Activated CD8-positive, alpha-beta memory T cell treated with anti-CD3 and anti-CD28 coated beads, Interleukin-2, amount 50 U/mL, for 48 hours (primary cell): ENCODE measurements at regions not wholly inside any gene's neighbourhood (a gene's known extent, or its start where the extent isn't known, plus 50 kb on each side); places are given as distances from the start of the nearest gene placed in this dataset.
"Not testable (repeated sequence)": the region's sequence is repeated elsewhere in the genome, so short reads cannot be mapped to it uniquely, and the experiment has no call there.

ENCODE experiments used
- DNase-seq: peaks from one replicate; pipeline ENCODE4 v3.0.0-alpha.2; 2020

DNA sequence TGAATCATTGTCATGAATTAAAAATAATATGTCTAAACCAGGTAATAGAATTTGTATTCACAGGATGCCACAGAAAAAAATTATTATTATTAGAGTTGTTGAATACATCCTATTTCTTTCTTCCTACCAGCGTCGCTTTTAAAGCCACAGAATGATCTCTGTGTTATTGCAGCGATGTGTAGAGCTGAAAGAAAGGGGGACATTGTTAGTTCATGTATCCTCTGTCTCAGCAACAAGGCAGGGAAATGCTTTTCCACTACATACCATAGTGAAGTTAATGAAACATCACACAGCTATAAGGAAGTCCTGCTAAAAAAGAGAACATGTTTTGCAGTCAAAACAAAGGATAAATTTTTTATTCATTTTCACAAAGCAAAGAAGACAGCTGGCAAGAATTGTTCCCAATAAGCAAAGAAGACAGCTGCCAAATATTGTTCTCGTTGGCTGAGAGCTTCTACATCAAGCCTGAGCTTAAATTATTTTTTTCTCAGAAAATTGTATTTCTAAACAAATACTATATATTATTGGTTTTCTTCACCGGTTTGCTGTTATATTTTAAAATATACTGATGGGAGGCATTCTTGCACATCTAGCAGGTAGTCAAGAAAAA, 1234.4 kb downstream of the SUCLG1 start:
- DNase-seq, result no peak

DNA sequence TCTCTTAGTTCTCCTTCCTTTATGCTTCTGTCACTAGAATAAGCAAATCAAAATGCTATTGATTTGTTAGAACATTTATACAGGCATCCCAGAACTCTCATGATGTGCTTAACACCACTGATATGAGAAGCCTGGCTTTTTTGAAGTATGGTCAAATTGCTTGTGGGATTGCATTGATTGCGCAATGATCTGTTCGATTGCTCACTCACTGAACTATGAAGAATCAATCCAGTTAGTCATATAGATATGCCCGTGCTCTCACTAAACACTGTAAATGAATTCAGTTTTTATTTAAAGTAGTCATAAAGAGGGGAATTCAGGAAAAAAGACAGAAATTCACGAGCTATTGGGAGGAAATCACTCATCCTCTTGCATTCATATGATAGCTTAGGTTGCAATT, 1237.8 kb downstream of the SUCLG1 start:
- no peak for DNase-seq

DNA sequence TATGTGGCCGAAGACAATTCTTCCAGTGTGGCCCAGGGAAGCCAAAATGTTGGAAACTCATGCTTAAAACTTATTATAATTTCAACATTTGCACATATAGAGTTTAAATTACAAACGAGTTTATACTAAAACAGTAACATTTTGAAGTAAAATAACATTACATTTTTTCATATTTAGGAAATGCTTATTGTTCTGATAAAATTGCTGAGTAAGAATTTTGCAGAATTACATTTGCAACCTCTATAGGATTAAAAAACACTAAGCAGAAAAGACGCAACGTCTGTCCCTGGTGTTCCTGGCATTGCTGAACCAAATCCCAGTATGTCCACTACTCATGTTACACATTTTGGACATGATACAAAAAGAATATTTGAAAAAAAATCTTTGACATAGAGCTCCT, 1241.2 kb downstream of the SUCLG1 start:
- no peak for DNase-seq

DNA sequence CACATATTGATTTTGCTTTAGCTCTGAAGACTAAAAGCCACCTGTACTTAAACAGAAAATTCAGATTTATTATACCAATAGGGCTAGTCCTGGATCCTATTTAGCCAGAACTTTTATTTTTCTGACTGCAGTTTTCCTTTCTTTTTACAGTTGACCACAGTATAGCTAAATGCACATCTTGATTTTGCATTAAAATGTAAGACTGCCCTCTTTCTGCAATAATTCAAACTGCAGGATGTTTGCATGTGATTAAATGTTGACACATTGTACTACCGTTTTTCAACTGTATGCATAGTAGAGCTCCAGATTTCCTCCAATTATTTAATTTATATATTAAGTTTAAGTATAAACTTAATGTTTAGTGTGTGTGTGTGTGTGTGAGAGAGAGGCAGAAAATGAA, 1262.9 kb downstream of the SUCLG1 start:
- no peak for DNase-seq

DNA sequence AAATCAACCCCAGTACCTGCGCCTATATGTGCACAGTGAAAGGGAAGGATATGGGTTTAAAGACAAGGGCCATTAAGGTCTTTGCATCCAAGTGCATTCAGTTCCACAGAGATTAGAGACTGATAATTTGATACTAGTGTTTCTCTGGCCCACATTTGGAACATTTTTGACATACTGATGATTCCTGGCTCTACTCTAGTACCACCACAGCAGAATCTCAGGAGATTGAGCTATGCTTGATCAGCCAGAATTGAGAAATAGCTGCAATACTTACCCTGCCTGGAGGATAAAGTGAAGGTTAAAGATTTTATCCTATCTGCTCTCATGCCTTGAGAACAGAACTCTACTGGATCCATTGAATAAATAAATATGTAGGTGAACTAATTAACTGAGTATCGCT, 1267.8 kb downstream of the SUCLG1 start:
- no peak for DNase-seq

DNA sequence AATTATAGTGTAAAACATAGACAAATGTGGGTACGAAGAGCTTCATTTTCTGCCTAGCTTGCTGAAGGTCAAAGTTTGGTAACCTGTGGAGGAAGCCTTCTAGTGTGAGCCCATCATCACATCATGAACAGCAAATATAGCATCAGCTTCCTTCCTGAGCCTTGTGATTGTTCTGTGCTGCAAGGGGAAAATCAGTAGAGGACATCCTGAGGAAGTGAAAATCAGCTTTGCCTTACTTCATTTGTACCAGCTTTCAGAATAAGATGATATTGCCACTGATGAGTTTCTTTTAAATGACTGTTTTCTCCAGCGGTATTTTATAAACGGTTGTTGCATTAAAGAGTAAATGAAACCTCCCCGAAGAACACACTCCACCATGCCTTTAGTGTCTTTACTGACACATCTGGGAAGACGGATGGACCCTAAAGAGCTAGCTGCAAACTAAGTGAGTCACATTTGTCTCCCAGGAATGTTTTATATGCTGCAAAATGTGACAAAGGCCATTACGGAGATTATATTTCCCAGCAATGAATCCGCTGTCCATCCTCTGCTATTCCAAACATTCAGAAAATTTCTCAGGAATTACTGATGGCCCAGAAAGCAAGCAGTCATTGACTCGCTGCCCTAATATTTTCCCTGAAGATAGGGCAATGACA, 1272.8 kb downstream of the SUCLG1 start:
- no peak for DNase-seq

DNA sequence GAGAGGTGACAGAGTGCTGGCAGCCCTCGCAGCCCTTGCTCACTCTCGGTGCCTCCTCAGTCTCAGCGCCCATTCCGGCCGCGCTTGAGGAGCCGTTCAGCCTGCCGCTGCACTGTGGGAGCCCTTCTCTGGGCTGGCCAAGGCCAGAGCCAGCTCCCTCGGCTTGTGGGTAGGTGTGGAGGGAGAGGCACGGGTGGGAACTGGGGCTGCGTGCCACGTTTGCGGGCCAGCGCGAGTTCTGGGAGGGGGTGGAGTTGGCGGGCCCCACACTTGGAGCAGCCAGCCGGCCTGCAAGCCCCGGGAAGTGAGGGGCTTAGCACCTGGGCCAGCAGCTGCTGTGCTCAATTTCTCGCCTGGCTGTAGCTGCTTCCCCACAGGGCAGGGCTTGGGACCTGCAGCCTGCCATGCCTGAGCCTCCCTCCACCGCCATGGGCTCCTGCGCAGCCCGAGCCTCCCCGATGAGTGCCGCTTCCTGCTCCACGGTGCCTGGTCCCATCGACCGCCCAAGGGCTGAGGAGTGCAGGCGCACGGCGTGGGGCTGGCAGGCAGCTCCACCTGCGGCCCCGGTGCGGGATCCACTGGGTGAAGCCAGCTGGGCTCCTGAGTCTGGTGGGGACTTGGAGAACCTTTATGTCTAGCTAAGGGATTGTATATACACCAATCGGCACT, 1278.1 kb downstream of the SUCLG1 start:
- not testable (repeated sequence) for DNase-seq

DNA sequence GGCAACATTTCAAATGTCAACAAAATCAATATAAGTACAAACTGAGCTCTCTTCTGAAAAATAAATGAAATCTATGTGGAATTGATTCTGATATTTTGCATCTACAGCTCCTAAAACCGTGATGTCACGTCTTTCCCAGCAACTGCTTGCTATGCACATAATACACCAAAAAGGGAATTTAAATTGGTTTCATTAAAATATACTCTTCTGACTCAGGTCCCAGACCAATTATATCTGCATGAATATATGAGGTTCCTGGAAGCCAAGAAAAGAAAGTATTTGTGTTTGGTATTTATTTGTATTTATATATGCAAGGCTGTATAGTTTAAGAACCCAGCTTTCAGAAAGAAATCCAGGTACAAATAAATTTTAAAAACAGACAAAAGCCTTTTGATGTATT, 1282.5 kb downstream of the SUCLG1 start:
- no peak for DNase-seq

DNA sequence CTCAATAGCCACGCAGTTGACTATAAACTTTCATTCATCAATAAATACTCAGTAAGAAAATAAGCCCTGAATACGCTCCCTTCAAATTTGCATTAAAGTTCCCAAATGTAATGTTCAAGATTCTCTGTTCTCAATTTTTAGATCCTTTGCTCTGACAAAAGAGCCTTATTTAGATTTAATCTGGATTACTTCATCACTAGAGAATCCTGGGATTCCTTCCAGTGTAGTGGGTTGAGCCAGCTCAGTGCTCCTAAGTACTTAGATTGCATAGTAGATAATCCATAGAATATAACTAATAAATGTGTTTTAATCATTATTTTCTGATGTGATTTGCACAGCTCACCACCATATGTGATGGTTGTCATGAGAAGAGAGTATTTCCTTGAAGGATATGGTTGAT, 1286.2 kb downstream of the SUCLG1 start:
- no peak for DNase-seq

DNA sequence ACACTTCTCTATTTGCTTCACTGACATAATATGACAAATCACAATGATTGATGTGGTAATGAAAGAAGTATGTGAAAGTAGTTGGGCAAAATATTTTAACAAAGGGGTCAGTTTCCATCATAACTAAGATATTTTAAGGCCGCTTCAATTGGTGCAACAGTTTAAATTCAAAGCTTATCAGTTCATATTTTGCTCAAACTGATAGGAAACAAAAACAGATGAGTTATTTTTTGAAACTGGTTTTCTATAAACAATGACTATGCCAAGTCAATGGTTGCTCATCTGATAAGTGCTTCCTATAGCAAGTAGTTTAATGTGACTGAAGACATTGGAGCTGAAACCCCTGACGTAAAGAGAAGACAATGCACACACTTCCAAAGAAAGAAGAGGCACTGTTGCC, 1290.7 kb downstream of the SUCLG1 start:
- no peak for DNase-seq

DNA sequence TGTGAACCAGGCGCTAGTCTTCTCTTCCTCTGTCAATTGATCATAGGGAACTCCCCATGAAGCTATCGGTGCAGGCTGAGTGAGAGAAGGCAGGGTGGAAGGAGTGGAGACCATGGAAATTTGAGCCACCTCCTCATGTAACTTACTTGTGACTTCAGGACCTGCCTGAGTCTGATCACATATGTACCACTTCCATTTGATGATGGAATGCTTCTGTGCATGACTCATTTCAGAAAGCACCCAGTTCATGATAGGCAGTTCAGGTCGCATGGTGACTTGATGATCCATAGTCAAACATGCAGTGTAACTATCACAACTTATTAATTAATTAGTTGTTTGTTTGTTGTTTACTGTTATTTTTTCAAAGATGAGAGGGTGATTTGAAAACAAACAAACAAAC, 1296.7 kb downstream of the SUCLG1 start:
- no peak for DNase-seq

DNA sequence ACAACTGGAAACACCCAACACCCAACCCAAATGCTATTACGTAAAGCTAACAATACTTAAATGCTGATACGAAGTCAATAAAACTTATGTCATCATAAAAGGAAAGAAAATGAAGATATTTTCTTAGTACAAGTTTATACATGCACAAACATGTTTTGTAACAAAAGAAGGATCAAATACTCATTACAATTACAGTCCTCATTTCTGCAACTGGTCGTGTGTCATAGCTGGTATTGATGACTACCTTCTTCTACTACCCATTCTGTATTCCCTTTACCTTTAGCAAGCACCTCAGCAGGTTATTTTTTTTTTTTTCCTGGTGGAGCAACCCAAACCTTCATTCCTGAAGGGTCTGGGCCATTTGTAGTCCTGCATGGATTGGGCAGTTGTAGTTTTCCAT, 1298.5 kb downstream of the SUCLG1 start:
- DNase-seq, result no peak

DNA sequence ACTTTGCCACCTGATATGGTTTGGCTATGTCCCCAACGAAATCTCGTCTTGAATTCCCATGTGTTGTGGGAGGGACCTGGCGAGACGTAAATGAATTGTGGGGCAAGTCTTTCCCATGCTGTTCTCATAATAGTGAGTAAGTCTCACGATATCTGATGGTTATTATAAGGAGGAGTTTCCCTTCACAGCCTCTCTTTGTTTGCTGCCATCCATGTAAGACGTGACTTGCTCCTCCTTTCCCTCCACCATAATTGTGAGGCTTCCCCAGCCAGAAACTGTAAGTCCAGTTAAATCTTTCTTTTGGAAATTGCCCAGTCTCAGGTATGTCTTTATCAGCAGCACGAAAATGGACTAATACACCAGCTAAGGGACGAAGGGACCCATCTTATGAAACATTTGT, 1303.3 kb downstream of the SUCLG1 start:
- DNase-seq, result no peak

DNA sequence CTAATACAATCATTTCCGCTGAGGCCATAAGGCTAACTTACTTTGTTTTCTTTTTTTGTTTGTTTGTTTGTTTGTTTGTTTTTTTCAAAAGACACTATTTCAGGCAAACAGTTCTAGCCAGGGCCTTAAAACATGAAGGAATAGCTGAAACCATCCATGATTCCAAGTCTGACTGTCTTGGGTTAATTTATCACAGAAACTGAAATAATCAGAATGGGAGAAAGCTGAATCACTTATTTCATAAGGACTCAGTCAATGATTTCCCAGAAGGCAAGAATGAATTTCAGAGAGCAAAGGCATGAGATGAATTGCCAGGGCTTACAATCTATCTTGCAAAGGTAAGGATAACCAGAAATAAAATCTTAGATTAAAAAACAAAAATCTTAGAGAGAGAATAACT, 1315.1 kb downstream of the SUCLG1 start:
- DNase-seq, result no peak

DNA sequence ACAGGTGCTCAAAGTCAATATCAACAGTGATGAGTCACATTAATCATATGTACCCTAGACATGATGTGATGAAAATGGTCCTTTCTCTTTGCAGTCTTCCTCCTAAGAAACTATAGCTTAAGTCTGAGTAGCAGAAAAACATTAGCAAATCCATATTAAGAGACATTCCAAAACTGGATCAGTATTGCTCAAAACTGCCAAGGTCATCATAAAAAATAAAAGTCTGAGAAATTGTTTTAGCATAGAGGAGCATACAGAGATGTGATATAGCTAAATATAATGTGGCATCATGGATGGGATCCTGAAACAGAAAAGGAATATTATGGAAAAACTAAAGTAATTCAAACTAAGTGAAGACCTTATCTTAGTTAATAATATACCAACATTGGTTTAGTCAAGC, 1316.1 kb downstream of the SUCLG1 start:
- no peak for DNase-seq

DNA sequence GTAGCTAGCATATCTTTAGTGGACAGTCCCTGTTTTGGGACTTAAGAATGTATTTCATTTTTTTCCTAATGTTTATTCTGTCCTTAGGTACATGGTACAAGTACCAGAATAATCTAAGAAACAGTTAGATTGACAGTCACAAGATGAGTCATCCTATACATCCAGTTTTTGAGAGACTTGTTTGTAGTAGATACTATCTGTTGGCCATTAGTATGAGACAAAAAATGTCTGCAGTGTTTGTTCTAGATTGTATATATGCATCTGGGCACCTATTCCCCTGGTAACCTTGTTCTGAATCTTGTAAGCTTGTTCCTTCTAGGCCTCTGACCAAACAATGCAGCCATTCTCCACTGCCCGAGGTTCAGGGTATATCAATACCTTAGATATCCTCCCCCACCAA, 1343.5 kb downstream of the SUCLG1 start:
- DNase-seq, result no peak

DNA sequence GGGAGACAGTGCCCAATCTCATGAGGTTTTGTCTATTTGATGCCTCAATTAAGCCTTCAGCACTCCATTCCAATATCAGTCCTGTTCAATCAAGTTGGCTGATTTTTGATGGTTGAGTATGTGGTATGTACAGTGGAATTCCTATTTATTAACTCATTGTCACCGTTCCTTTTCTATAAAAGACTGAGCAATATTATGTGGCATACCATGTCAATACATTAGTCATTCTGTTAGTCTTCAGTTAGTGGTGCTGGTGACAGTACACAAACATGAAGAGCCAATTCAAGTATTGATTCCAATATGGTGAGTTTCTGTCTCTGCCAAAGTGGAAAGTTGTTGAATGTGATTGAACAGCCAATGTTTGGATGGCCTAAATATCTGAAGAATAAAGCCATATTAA, 1343.9 kb downstream of the SUCLG1 start:
- no peak for DNase-seq

DNA sequence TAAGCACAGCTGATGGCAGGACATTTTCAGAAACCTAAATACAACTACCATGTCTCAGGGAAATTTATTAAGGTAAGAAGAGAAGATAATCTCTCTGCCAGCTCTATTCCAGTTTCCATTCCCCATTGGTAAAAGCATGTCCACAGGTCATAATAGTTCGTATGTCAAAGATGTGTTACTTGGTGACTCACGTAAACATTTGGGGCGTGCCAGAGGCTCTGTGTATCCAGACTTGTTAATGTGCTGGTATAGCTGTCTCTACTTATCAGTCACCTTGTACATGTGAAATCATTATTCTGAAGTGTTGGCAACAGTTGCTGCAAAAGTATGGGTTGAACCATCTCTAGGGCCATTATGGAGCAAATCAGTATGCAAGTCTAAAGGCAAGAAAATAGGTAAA, 1345.1 kb downstream of the SUCLG1 start:
- DNase-seq, result no peak

DNA sequence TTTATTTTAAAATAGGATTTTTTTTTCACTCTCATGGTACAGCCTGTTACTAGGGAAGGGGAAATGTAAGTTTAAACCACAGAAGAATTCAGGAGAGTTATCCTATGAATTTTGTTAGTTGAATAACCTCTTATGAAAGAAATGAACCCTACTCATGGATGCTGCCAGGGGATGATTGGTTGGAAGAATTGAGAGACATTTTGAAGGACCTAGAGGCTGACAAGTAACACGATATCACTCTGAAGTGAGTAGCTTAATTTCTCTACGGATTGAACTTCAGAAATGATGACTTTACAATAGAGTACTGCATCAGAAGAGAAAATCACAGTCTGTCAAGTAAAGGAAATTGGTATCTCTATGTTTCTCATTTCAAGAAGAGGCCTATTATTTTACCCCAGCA, 1346.2 kb downstream of the SUCLG1 start:
- no peak for DNase-seq

DNA sequence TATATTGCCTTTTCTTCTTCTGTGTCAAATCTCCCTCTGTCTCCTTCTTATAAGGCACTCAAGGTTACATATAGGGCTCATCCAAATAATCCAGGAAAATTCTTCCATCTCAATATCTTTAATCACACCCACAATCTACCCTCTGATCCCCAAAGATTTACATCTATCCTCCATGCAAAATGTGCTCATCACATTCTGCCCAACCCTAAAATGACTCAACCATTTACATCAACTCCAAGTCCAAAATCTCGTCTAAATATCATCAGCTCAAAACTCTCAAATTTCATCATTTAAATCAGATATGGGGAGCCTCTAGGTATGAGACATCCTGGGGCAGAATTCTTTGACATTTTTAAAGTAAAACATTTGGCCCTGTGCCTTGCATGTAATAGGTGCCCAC, 1349.8 kb downstream of the SUCLG1 start:
- DNase-seq, result no peak

DNA sequence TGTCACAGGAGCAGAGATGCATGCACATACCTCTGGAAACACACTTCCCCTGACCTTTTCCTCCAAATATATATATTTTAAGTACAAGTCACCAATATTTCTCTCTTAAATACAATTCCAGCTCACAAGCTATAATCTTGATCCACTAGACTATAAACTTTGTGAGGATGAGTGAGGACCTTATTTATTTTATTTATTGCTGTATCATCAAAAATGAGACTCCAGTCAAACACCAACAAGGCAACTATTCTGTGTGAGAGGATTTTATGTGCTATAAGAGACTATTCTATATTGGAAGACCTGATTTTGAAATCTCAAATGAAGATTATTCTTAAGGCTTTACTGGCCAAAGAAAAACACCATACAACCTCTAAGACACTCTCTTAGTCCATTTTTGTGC, 1352.2 kb downstream of the SUCLG1 start:
- no peak for DNase-seq

DNA sequence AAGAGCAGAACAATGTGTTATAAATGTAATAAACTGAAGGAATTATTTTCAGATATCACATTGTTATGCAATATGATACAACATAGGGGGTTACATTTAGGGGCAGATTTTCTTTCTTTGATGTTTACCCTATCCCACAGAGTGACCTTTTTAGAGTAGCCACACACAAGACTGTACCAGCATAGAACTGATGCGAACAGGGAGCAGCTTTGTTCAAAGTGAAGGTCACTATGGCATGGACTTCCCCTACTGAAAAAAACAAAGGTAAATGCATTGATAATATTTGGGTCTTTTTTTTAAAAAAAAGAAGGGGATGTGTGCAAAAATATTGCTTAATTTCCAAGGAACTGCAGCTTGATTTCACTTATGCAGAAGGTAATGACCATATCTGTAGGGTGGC, 1354.9 kb downstream of the SUCLG1 start:
- no peak for DNase-seq

DNA sequence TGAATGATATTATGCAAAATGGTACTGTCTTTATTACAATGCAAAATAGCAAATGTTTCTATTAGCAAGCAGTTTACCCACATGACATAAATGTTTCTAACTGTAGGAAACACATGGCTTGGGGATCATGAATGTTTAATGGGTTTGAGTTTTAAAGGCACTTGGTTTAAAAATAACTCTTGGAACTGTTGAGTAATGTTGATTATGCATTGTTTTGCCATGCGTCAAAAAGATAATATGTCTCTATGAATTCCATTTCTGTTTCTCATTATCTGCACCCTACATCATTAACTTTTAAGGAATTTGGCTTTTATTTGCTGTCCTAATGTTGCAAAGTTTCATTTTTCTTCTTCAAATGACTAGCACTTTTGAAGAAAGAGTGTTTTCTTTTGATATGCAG, 1355.5 kb downstream of the SUCLG1 start:
- no peak for DNase-seq

DNA sequence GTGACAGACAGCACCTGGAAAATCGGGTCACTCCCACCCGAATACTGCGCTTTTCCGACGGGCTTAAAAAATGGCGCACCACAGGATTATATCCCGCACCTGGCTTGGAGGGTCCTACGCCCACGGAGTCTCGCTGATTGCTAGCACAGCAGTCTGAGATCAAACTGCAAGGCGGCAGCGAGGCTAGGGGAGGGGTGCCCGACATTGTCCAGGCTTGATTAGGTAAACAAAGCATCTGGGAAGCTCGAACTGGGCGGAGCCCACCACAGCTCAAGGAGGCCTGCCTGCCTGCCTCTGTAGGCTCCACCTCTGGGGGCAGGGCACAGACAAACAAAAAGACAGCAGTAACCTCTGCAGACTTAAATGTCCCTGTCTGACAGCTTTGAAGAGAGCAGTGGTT, 1370.0 kb downstream of the SUCLG1 start:
- DNase-seq, result not testable (repeated sequence)

DNA sequence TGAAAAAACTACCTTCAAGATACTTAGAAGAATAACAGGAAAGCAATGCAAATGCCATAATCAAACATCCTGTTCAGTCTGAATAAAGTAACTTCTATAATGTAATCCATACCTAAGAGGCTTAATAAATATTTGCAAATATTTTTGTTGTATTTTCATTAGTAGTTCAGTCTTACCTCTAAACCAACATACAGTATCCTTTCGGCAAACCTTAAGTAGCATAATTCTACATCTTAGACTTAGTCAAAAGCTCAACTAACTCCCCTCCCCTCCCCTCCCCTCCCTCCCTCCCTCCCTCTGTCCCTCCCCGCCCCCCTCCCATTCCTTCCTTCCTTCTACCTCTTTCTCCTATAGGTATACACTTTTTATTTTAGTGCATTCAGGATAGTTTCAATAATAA, 1373.2 kb downstream of the SUCLG1 start:
- no peak for DNase-seq
